Ishikawa (cell line): ENCODE measurements at regions not wholly inside any gene's neighbourhood (a gene's known extent, or its start where the extent isn't known, plus 50 kb on each side); places are given as distances from the start of the nearest gene placed in this dataset.

Experiments
- EP300 ChIP-seq: IDR thresholded peaks from 2 replicates; pipeline ENCODE4 v1.6.1; 2012; ENCODE audit warnings: borderline replicate concordance
- RAD21 ChIP-seq: IDR thresholded peaks from 2 replicates; pipeline ENCODE4 v1.6.1; 2012; ENCODE audit warnings: low read depth
- TAF1 ChIP-seq: IDR thresholded peaks from 2 replicates; pipeline ENCODE4 v1.6.1; 2012; ENCODE audit warnings: low read depth, mild to moderate bottlenecking
- YY1 ChIP-seq: IDR thresholded peaks from 2 replicates; pipeline ENCODE4 v1.6.1; 2012; ENCODE audit warnings: low read depth

DNA sequence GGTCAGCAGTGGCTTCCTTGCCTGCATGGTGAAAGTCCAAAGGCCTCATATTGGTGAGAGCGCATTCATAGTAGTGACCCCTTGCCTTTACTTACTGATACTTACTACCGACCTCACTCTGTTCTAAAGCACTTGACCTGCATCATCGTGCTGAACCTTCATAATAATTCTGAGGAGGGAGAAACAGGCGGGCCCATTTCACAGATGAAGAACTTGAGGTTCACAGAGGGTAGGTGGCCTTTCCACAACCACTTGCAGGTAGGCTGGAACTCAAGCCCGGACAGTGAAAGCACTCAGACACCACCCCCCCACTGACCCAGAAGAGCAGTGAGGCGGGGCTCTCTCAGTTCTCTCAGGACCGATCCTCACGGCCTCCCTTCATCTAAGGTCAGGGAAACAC is 149.4 kb upstream of the CHST15 start:
- TF ChIP-seq EP300 = no peak
- no peak for TF ChIP-seq RAD21
- TF ChIP-seq YY1 = no peak
- no peak for TF ChIP-seq TAF1
